OCI-LY7 (cell line): ENCODE measurements at regions not wholly inside any gene's neighbourhood (a gene's known extent, or its start where the extent isn't known, plus 50 kb on each side); places are given as distances from the start of the nearest gene placed in this dataset.

Experiments
- BruUV-seq: library from RNA; stranded (reverse); fragments of 400-500 nt; replicated peaks from 2 replicates; lab custom pipeline; 2021; lab: Mats Ljungman, UMichigan
- CTCF ChIA-PET: fragments of 300-600 bp; sonication (Branson Sonifier 250); formaldehyde crosslinking; loops from one replicate; lab custom pipeline; 2022; ENCODE audit warnings: antibody characterized with exemption; ENCODE audit not compliant: unreplicated experiment; lab: Charles Lee
- POLR2A ChIA-PET: fragments of 300-600 bp; sonication (Branson Sonifier 250); formaldehyde crosslinking; loops from one replicate; lab custom pipeline; 2022; ENCODE audit warnings: antibody characterized with exemption; lab: Charles Lee
- DNase-seq: peaks from one replicate; pipeline ENCODE4 v3.0.0-alpha.2; 2015; ENCODE audit warnings: low spot score
- H2AFZ ChIP-seq: fragments of 200-600 bp; sonication (generic), shearing (Covaris generic); 2 replicates; pipeline ENCODE4 v1.6.1; 2014; ENCODE audit warnings: mild to moderate bottlenecking, antibody characterized with exemption, low read length, moderate library complexity
- H3K27ac ChIP-seq: fragments of 200-600 bp; sonication (generic); 2 replicates; pipeline ENCODE4 v1.5.1; 2014; ENCODE audit warnings: mixed run types, low read depth, mild to moderate bottlenecking, moderate library complexity, low read length, inconsistent platforms; ENCODE audit not compliant: poor library complexity, severe bottlenecking
- H3K36me3 ChIP-seq: fragments of 200-600 bp; sonication (generic); 2 replicates; pipeline ENCODE4 v1.6.1; 2014; ENCODE audit warnings: mild to moderate bottlenecking, antibody characterized with exemption, low read length, moderate library complexity, mixed read lengths; ENCODE audit not compliant: insufficient read depth
- H3K4me1 ChIP-seq: fragments of 200-600 bp; sonication (generic); 2 replicates; pipeline ENCODE4 v1.5.1; 2014; ENCODE audit warnings: mild to moderate bottlenecking, low read length; ENCODE audit not compliant: insufficient read depth, poor library complexity, severe bottlenecking
- H3K4me2 ChIP-seq: fragments of 200-600 bp; sonication (generic); 2 replicates; pipeline ENCODE4 v1.6.1; 2014; ENCODE audit warnings: mild to moderate bottlenecking, low read length
- H3K4me3 ChIP-seq: fragments of 200-600 bp; sonication (generic); 2 replicates; pipeline ENCODE4 v1.5.1; 2014; ENCODE audit warnings: mild to moderate bottlenecking, low read depth, low read length; ENCODE audit not compliant: poor library complexity, severe bottlenecking
- H3K79me2 ChIP-seq: fragments of 200-600 bp; sonication (generic); 2 replicates; pipeline ENCODE4 v1.6.1; 2016; ENCODE audit warnings: low read depth, mild to moderate bottlenecking, low read length, moderate library complexity, mixed read lengths; ENCODE audit not compliant: insufficient read depth
- H3K9me2 ChIP-seq: fragments of 200-600 bp; sonication (generic); 2 replicates; pipeline ENCODE4 v1.6.1; 2016; ENCODE audit warnings: mild to moderate bottlenecking, low read length, mixed read lengths; ENCODE audit not compliant: insufficient read depth
- H3K9me3 ChIP-seq: fragments of 200-600 bp; sonication (generic); 2 replicates; pipeline ENCODE4 v1.6.1; 2014; ENCODE audit warnings: mild to moderate bottlenecking, mixed run types, low read length, mixed read lengths
- H4K20me1 ChIP-seq: fragments of 200-600 bp; sonication (generic); 2 replicates; pipeline ENCODE4 v1.6.1; 2014; ENCODE audit warnings: mild to moderate bottlenecking, antibody characterized with exemption, low read length, moderate library complexity, mixed read lengths; ENCODE audit not compliant: insufficient read depth
- EZH2phosphoT487 ChIP-seq: fragments of 200-600 bp; sonication (generic); IDR thresholded peaks from 2 replicates; pipeline ENCODE4 v1.6.1; 2018; ENCODE audit warnings: low read depth, borderline replicate concordance, mild to moderate bottlenecking, mixed run types, antibody characterized with exemption, low read length, moderate library complexity, mixed read lengths
- intact Hi-C: fragments of 100-400 bp; cut with micrococcal nuclease; formaldehyde crosslinking; loops from one replicate; pipeline ENCODE4 v1.10.0; 2022; ENCODE audit not compliant: unreplicated experiment
- TF ChIP-seq, protein P1 (sequence below): fragments of 200-600 bp; sonication (generic); conservative IDR thresholded peaks from 2 replicates; pipeline ENCODE4 v1.5.1; 2014; ENCODE audit warnings: mild to moderate bottlenecking, antibody characterized with exemption, low read length, moderate library complexity, mixed read lengths

DNA sequence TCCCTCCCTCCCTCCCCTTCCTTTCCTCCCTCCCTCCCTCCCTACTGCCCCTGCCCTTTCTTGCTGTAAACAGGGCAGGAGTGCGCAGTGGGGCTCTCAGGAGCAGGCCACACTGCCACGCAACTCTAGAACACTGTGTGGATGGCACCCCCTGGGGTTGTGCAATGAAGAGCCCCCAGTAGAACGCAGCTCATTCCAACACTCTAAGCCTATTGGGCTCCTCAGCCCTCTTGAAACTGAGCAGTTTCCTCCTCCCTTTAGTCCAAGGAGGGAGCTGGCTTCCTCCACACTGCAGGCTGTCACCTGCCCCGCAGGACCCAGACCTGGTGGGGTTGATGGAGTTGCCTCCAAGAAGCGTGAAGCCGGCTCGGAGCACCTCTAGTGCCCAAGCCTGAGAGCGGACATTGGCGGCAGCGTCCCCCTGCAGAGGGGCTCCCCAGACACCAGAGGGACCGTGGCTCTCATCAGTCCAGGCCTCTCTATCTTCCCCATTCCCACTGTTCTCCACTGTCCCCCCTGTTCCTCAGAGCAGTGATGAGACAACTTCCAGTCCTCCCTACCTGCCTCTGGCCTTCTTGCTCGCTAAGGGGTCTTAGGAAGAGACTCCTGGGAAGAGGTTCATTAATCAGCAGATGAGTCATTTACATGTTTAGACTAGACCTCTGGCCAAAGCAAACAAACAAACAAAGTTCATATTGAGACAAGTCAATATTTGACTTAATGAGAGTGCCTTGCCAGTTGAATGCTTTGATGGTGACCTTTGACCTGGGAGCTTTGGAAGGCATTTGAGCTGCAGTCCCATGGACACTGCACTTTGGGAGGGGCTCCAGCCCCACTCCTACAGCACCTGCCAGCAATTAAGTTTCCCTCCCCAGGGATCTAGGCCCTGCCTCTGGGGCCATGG lies 64.0 kb downstream of the RPUSD4 start:
- intact Hi-C loops = no loop called here
- H3K4me2 ChIP-seq = no peak overlapping the region

DNA sequence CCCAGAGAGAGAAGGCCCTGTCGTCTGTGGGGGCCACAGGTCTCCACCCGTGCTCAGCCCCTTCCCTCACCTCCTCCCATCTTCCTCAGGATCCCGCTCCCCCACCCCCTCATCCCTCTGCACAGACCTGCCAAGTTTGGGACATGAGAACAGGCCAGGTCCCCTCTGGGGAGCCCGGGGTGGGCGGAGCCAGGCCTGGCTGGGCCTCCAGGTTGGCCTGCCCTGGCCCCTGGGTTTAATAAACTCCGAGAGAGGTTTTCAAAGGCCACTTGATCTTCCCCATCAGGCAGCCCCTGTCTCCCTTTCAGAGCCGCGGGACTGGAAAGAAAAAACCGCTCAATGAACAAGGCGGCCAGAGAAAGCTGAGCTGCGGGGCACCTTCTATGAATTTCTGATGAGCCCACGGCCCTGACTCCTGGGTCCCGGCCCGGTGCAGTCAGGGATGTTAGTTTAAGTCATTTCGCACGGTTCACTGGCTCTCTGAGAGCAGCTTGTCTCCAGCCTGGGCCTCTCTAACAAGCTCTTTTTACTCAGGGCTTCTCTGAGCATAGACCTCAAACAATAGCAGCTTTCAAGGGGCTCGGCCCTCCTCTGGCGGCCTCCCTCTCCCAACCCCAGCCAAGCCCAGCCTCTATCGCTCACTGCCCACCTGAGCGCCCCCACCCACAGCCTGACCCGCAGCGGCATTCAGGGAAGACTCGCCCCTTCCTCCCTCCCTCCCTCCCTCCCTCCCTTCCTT lies 64.8 kb downstream of the RPUSD4 start:
- Histone ChIP-seq H3K4me3 (no peak overlapping the region), H3K9me2 (no peaks in the 10 kb centered on the region), H3K36me3 (no peaks in the 10 kb centered on the region), H3K9me3 (no peaks in the 10 kb centered on the region), H3K27ac (no peak overlapping the region), H3K79me2 (no peaks in the 10 kb centered on the region), H3K4me2 (no peak overlapping the region), H4K20me1 (no peaks in the 10 kb centered on the region), H3K4me1 (no peaks in the 10 kb centered on the region), H2AFZ (no peak overlapping the region)
- no peak for DNase-seq
- no TSS peak for BruUV-seq
- TF ChIP-seq, protein P1, sequence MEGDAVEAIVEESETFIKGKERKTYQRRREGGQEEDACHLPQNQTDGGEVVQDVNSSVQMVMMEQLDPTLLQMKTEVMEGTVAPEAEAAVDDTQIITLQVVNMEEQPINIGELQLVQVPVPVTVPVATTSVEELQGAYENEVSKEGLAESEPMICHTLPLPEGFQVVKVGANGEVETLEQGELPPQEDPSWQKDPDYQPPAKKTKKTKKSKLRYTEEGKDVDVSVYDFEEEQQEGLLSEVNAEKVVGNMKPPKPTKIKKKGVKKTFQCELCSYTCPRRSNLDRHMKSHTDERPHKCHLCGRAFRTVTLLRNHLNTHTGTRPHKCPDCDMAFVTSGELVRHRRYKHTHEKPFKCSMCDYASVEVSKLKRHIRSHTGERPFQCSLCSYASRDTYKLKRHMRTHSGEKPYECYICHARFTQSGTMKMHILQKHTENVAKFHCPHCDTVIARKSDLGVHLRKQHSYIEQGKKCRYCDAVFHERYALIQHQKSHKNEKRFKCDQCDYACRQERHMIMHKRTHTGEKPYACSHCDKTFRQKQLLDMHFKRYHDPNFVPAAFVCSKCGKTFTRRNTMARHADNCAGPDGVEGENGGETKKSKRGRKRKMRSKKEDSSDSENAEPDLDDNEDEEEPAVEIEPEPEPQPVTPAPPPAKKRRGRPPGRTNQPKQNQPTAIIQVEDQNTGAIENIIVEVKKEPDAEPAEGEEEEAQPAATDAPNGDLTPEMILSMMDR = no peak
- TF ChIP-seq EZH2phosphoT487 = no peak
- POLR2A ChIA-PET = no interaction called here
- CTCF ChIA-PET = no interaction called here
- intact Hi-C loops = no loop called here

More for the DNA sequence above, 64.0 kb downstream of the RPUSD4 start:
- Histone ChIP-seq H3K4me3 (no peak overlapping the region), H3K9me2 (no peaks in the 10 kb centered on the region), H4K20me1 (no peaks in the 10 kb centered on the region), H3K27ac (no peak overlapping the region), H3K4me1 (no peaks in the 10 kb centered on the region), H3K9me3 (peaks cover 6% of the 10 kb centered on the region; the same call in 1 of the 2 replicates), H3K36me3 (no peaks in the 10 kb centered on the region), H2AFZ (no peak overlapping the region), H3K79me2 (no peaks in the 10 kb centered on the region)
- ChIA-PET CTCF (no interaction called here), POLR2A (no interaction called here)
- no peak for DNase-seq
- TF ChIP-seq, protein P1 = no peak
- no peak for TF ChIP-seq EZH2phosphoT487
- BruUV-seq = no TSS peak
